Spinal cord (tissue), 9 donors: ENCODE measurements at regions not wholly inside any gene's neighbourhood (a gene's known extent, or its start where the extent isn't known, plus 50 kb on each side); places are given as distances from the start of the nearest gene placed in this dataset.
"Not testable (repeated sequence)": the region's sequence is repeated elsewhere in the genome, so short reads cannot be mapped to it uniquely, and the experiment has no call there.

Experiments used
- DNase-seq, 6 donors: peaks; one replicate each; pipeline versions ENCODE4 v3.0.0 to v3.0.0-alpha.2; 2013 to 2015; ENCODE audit warnings: low spot score in 6 of 6, low read depth in 4 of 6
- H3K27ac ChIP-seq: one replicate; pipeline ENCODE4 v1.5.1; 2013; ENCODE audit warnings: low read depth, low read length, control low read depth
- H3K27me3 ChIP-seq: one replicate; pipeline ENCODE4 v1.6.1; 2013; ENCODE audit warnings: low read length; ENCODE audit not compliant: control insufficient read depth, insufficient read depth
- H3K36me3 ChIP-seq: one replicate; pipeline ENCODE4 v1.6.1; 2013; ENCODE audit warnings: low read length; ENCODE audit not compliant: control insufficient read depth, insufficient read depth
- H3K4me1 ChIP-seq: one replicate; pipeline ENCODE4 v1.6.1; 2013; ENCODE audit warnings: low read length; ENCODE audit not compliant: control insufficient read depth, insufficient read depth
- H3K4me3 ChIP-seq: one replicate; pipeline ENCODE4 v1.5.1; 2013; ENCODE audit warnings: low read depth, low read length, control low read depth
- H3K9me3 ChIP-seq: one replicate; pipeline ENCODE4 v1.6.1; 2013; ENCODE audit warnings: low read length; ENCODE audit not compliant: control insufficient read depth, insufficient read depth
- WGBS: methylation state at CpG from one replicate; pipeline ENCODE4 v1.1.5; 2013; ENCODE audit warnings: missing lambda C conversion rate; ENCODE audit not compliant: insufficient coverage; 5-methylcytosine and 5-hydroxymethylcytosine counted together
- donor health status: healthy.

DNA sequence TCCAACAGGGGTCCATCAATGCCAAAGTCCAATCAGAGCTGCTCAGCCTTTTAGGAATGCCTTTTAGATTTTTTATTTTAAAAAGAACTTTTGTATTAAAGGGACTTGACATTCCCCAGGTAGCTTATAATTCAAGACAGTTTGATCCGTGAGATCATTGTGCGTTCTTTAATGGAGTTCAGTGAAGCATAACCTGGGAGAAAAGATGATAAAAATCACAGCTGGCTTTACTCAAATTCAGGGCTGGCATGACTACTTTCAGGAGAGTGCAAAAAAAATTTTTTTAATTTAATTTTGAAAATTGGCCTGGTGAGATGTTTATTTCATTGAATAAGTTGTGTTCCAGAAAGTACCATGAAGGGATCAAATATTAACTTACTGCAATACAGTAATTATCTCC lies 118.2 kb downstream of the VCX2 start:
- WGBS: 80% methylated on average over 2 of the region's 2 CpGs

DNA sequence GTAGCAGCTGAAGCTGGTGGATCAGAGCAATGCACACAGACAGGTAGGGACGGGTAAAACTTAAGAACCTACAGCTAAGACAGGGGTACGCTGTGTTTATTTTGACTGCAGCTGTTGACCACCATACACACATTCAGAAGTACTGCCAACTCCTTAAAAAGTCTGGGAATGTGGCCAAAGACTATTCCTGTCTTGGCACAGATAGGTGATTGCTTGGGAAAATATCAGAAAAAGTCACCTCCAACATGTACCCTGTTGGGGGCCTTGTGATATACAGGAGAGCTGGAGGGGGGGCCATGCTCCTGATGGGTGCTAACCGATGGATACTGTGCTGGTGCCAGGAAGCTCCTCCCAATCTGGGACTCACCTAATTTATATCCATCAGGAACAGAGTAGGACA lies 121.2 kb downstream of the VCX2 start:
- peak in 4 of 6 donors; percentile 12 to 62 (median 36) for DNase-seq
- WGBS: 59% methylated on average over 2 of the region's 3 CpGs
- no peak overlapping the region for H3K27ac ChIP-seq

More for the DNA sequence above, 118.2 kb downstream of the VCX2 start:
- H3K4me3 ChIP-seq: no peak overlapping the region
- H3K36me3 ChIP-seq: no peaks in the 10 kb centered on the region
- DNase-seq: no peak
- no peaks in the 10 kb centered on the region for H3K4me1 ChIP-seq
- peaks cover 4% of the 10 kb centered on the region for H3K27me3 ChIP-seq
- no peak overlapping the region for H3K27ac ChIP-seq
- no peaks in the 10 kb centered on the region for H3K9me3 ChIP-seq

DNA sequence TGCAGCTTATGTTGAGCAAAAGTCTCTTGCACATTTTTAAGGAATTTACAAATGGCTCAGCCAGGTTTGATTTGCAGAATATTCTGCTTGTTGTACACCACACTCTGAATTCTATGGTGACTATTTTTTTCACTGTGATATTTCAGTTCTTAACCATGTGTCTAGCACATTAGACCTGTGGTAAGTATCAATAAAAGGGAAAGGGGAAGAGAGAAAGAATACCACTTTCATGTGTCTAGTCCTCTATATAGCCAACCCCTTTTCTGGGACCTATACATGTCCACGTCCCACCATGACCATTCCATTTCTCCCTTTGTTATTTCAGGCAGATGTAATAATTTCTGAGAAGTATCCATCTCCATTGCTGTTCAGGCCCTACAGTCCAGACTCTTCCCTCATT lies 121.3 kb upstream of the PNPLA4 start:
- no peaks in the 10 kb centered on the region for H3K4me1 ChIP-seq
- DNase-seq: no peak
- H3K4me3 ChIP-seq: no peak overlapping the region
- H3K27ac ChIP-seq: no peak overlapping the region
- H3K36me3 ChIP-seq: no peaks in the 10 kb centered on the region
- peaks cover 9% of the 10 kb centered on the region for H3K27me3 ChIP-seq
- 100% methylated on average over 1 of the region's 1 CpG for WGBS
- no peaks in the 10 kb centered on the region for H3K9me3 ChIP-seq

More for the DNA sequence above, 121.2 kb downstream of the VCX2 start:
- Histone ChIP-seq H3K4me3 (no peak overlapping the region), H3K9me3 (no peaks in the 10 kb centered on the region), H3K27me3 (peaks cover 9% of the 10 kb centered on the region), H3K36me3 (no peaks in the 10 kb centered on the region), H3K4me1 (no peaks in the 10 kb centered on the region)

DNA sequence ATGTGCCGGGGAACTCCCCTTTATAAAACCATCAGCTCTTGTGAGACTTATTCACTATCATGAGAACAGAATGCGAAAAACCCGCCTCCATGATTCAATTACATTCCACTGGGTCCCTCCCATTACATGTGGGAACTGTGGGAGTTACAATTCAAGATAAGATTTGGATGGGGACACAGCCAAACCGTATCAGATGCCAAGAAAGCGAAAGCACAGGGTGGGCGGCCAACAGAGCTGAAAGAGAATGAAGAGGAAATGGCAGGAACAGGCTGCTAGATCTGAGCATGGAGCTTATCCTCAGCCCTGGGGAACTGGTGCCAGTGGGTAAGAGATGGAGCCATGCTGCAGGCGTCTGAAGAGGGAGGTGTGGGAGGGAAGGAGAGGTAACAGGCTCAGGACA lies 117.7 kb upstream of the PNPLA4 start:
- Histone ChIP-seq H3K27me3 (peaks cover 10% of the 10 kb centered on the region), H3K4me3 (no peak overlapping the region), H3K9me3 (no peaks in the 10 kb centered on the region), H3K4me1 (no peaks in the 10 kb centered on the region), H3K36me3 (no peaks in the 10 kb centered on the region), H3K27ac (no peak overlapping the region)
- 91% methylated on average over 4 of the region's 7 CpGs for WGBS
- DNase-seq: peak in 1 of 6 donors; percentile 64

DNA sequence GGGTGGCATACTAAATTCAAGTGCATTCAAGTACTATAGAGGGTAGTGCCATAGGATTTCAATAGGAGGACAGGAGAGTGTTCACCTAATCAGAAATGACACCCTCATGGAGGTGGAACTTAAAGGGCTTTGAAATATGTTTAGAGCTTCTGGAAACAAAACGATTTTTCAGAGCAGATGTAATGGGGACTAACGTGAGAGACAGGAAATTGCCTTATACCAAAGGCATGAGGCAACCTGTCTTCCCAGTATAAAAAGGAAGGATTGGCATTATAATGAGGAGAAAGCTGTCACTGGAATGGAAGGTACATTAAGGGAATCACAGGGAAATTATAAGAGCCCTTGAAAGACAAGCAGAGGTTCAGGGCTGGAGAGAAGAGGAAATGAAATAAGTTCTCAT lies 116.3 kb upstream of the PNPLA4 start:
- H3K9me3 ChIP-seq: no peaks in the 10 kb centered on the region

DNA sequence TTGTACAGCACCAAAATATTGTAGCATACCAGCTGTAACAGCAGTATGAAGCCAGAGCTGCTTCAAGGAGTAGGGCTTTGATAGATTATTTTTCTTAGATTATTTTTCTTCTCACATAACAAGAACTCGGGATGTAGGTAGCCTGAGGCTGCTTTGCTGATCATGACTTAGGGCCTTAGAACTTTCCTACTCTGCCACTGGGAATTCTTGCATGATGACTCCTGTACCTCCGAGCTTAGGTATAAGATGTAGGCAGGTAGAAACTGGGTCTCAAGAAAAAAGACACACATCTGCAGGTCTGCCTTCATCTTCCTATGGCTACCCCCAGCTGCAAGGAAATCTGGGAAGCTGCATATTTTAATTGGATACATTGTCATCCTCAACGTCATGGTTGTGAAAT lies 115.9 kb upstream of the PNPLA4 start:
- Histone ChIP-seq H3K27ac (no peak overlapping the region), H3K4me3 (no peak overlapping the region), H3K27me3 (peaks cover 8% of the 10 kb centered on the region), H3K4me1 (no peaks in the 10 kb centered on the region), H3K9me3 (no peaks in the 10 kb centered on the region), H3K36me3 (no peaks in the 10 kb centered on the region)
- DNase-seq: no peak
- no CpG with 5 or more reads among the region's 3 CpGs for WGBS

More for the DNA sequence above, 116.3 kb upstream of the PNPLA4 start:
- Histone ChIP-seq H3K4me3 (no peak overlapping the region), H3K27me3 (peaks cover 8% of the 10 kb centered on the region), H3K36me3 (no peaks in the 10 kb centered on the region), H3K4me1 (no peaks in the 10 kb centered on the region), H3K27ac (no peak overlapping the region)
- 83% methylated on average over 2 of the region's 2 CpGs for WGBS
- DNase-seq: no peak

DNA sequence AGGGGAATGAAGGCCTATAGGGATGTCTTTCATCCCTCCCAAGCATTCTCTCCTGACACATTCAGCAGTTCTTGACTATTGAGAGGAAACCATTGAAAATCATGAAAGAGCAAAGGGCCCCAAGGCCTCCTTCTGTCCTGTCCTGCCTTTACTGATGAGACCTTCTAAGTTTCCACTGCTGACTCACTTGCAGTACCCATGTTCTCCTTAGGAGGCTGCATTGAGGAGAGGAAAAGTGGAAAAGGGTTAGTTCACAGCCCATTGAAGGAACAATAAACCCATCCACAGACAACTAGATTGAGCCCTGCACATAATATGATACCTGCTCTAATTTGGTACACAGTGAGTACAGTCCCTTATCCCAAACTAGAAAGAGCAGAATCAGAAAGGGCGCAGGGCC lies 115.1 kb upstream of the PNPLA4 start:
- no CpG with 5 or more reads among the region's 1 CpG for WGBS
- peaks cover 8% of the 10 kb centered on the region for H3K27me3 ChIP-seq
- no peaks in the 10 kb centered on the region for H3K9me3 ChIP-seq
- no peak for DNase-seq
- no peak overlapping the region for H3K27ac ChIP-seq
- no peaks in the 10 kb centered on the region for H3K4me1 ChIP-seq
- no peak overlapping the region for H3K4me3 ChIP-seq
- no peaks in the 10 kb centered on the region for H3K36me3 ChIP-seq

DNA sequence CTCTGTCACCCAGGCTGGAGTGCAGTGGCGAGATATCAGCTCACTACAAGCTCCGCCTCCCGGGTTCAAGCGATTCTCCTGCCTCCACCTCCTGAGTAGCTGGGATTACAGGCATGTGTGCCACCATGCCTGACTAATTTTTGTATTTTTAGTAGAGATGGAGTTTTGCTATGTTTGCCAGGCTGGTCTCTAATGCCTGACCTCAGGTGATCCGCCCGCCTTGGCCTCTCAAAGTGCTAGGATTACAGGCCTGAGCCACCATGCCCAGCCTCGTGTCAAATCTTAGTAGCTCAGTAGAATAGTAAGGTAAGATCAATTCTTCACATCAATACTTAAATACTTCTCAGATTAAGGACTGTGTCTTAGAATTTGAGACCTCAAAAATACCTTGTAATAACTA lies 112.5 kb upstream of the PNPLA4 start:
- WGBS: 95% methylated on average over 4 of the region's 7 CpGs
- H3K9me3 ChIP-seq, H3K4me3 ChIP-seq, DNase-seq, H3K4me1 ChIP-seq, H3K36me3 ChIP-seq, H3K27me3 ChIP-seq, H3K27ac ChIP-seq: not testable (repeated sequence)

DNA sequence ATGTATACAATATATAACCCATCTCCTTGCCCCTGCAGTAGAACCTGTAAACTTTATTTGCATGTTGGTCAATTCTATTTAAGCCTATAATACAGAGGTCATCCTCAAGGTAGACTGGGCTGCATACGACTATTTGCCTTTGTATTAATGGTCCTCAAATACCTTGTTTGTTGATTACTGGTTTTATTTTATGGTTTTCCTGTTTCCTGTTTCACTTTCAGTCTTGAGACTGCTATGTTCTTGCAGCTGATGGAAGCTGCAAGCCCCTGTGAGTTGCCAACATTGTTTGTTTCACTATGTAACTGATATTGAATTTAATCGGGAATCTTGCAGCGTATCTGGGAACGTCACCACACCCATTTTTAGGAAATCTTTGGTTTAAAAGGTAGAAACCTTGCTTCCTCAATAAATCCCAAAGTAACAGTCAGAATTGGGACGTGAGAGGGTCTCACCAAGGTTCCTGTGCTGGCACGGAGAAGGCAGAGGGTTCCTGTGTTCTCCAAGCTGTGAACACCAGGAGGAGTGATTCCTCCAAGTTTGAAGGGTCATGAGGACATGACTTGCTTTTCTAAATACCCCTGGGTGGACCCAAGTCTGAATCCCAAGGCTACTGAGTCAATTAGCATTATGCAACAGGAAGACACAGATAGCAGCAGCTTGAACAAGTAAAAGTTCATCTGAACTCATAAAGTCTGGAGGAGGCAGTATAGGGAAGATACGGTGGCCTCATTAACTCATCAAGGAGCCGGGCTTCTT lies 110.6 kb upstream of the PNPLA4 start:
- WGBS: 88% methylated on average over 2 of the region's 8 CpGs
- no peak overlapping the region for H3K4me3 ChIP-seq
- H3K27ac ChIP-seq: no peak overlapping the region
- no peaks in the 10 kb centered on the region for H3K36me3 ChIP-seq
- H3K27me3 ChIP-seq: peaks cover 11% of the 10 kb centered on the region
- DNase-seq: no peak
- no peaks in the 10 kb centered on the region for H3K9me3 ChIP-seq
- H3K4me1 ChIP-seq: no peaks in the 10 kb centered on the region

DNA sequence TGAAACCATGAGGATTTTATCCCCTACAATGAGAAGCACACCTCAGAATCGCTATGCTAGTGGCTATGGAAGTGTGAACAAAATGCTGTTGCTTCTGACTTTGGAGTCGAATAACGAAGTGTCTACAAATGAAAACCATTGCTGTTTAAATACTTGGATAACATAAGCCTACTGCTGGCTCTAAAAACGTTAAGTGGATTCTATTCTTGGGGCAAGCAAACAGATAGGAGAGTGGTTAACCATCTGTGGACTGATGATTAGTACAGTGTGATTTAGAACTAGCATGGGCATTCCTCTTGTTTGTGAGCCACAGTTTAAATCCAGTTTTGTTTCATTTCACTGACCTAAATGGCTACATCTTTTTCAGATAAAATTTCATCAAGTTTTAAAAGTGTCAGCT lies 109.7 kb upstream of the PNPLA4 start:
- no peaks in the 10 kb centered on the region for H3K9me3 ChIP-seq
- H3K27ac ChIP-seq: no peak overlapping the region
- peaks cover 11% of the 10 kb centered on the region for H3K27me3 ChIP-seq
- no peaks in the 10 kb centered on the region for H3K4me1 ChIP-seq
- DNase-seq: no peak
- no peak overlapping the region for H3K4me3 ChIP-seq
- no peaks in the 10 kb centered on the region for H3K36me3 ChIP-seq
- 49% methylated on average over 3 of the region's 4 CpGs for WGBS
